Left lung (tissue), 4 donors: ENCODE measurements at regions not wholly inside any gene's neighbourhood (a gene's known extent, or its start where the extent isn't known, plus 50 kb on each side); places are given as distances from the start of the nearest gene placed in this dataset.
A peak's percentile ranks its signal among the peaks of the same experiment; 100 is the strongest.

Source experiments
- ATAC-seq: fragments of 200-7000 bp; cut with Tn5 transposase; one replicate; pipeline ENCODE4 v1.9.1; 2020; ENCODE audit warnings: moderate library complexity
- DNase-seq, 4 donors: peaks; one replicate each; pipeline ENCODE4 v3.0.0-alpha.2; 2013 to 2020
- H3K27ac ChIP-seq, 2 donors: fragments of 200-600 bp; sonication (generic) in 1 of 2; one replicate each; pipeline versions ENCODE4 v1.5.0 to v1.8.0; 2020 to 2021
- H3K27me3 ChIP-seq, 2 donors: fragments of 200-600 bp; sonication (generic) in 1 of 2; one replicate each; pipeline versions ENCODE4 v1.5.0 to v1.8.0; 2020 to 2021
- H3K36me3 ChIP-seq, 2 donors: fragments of 200-600 bp; sonication (generic) in 1 of 2; one replicate each; pipeline versions ENCODE4 v1.5.0 to v1.8.0; 2020 to 2021
- H3K4me1 ChIP-seq, 2 donors: fragments of 200-600 bp; one replicate each; pipeline ENCODE4 v1.8.0; 2021
- H3K4me3 ChIP-seq, 2 donors: fragments of 200-600 bp; sonication (generic) in 1 of 2; one replicate each; pipeline versions ENCODE4 v1.5.0 to v1.8.0; 2020 to 2021; ENCODE audit warnings: mild to moderate bottlenecking in 1 of 2
- H3K9me3 ChIP-seq, 2 donors: fragments of 200-600 bp; sonication (generic) in 1 of 2; one replicate each; pipeline versions ENCODE4 v1.5.0 to v1.8.0; 2020 to 2021
- intact Hi-C, 2 donors: fragments of 100-400 bp; cut with DNase I; formaldehyde crosslinking; loops; one replicate each; pipeline versions ENCODE4 v1.11.2 to v1.14.2; 2022
- TF ChIP-seq, protein P1 (sequence below), 2 donors: fragments of 200-600 bp; sonication (generic) in 1 of 2; IDR thresholded peaks; one replicate each; pipeline versions ENCODE4 v1.5.0 to v1.8.0; 2021; ENCODE audit warnings: antibody characterized with exemption in 2 of 2
- donor health status: DM: no; HTN: yes; CAD: no.
- donor health status: DM: no; HTN: no; CAD: no.

DNA sequence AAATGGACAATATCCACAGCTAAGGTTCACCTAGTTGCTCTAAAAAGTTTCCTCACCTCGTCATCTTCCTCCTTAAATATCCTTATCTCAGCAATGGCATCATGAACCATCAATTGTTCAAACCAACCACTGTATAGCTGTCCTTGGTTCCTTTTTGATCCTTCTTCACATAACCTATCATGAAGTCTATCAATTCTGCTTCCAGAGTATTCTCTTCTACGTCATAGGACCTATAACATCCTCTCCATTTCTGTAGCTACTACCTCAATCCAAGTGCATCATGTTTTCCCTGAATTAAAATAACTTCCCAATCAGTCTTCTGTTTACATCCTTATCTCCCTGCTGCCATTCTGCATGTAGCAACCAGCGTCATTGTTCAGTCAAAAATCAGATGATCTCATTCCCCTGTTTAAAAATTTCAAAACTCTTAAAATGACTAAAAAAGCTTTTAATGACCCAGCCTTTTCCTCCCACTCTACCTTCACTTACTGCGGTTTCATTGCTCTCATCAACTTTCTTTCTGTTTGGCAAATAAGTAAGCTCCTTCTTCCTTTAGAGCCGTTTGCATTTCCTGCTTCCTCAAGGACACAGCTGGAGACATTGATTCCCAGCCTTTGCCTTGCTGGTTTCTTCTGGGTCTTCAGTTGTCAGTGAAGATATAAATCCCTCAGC is 223.9 kb upstream of the MIR17HG start:
- intact Hi-C loops = no loop called here
- Histone ChIP-seq H3K4me1 (no peaks in the 10 kb centered on the region), H3K27ac (no peak overlapping the region), H3K9me3 (no peaks in the 10 kb centered on the region), H3K27me3 (no peaks in the 10 kb centered on the region), H3K36me3 (no peaks in the 10 kb centered on the region), H3K4me3 (no peak overlapping the region)
- ATAC-seq = no peak
- TF ChIP-seq, protein P1, sequence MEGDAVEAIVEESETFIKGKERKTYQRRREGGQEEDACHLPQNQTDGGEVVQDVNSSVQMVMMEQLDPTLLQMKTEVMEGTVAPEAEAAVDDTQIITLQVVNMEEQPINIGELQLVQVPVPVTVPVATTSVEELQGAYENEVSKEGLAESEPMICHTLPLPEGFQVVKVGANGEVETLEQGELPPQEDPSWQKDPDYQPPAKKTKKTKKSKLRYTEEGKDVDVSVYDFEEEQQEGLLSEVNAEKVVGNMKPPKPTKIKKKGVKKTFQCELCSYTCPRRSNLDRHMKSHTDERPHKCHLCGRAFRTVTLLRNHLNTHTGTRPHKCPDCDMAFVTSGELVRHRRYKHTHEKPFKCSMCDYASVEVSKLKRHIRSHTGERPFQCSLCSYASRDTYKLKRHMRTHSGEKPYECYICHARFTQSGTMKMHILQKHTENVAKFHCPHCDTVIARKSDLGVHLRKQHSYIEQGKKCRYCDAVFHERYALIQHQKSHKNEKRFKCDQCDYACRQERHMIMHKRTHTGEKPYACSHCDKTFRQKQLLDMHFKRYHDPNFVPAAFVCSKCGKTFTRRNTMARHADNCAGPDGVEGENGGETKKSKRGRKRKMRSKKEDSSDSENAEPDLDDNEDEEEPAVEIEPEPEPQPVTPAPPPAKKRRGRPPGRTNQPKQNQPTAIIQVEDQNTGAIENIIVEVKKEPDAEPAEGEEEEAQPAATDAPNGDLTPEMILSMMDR (IDR thresholded peaks at IDR 0.05) = no peak
- DNase-seq = no peak

DNA sequence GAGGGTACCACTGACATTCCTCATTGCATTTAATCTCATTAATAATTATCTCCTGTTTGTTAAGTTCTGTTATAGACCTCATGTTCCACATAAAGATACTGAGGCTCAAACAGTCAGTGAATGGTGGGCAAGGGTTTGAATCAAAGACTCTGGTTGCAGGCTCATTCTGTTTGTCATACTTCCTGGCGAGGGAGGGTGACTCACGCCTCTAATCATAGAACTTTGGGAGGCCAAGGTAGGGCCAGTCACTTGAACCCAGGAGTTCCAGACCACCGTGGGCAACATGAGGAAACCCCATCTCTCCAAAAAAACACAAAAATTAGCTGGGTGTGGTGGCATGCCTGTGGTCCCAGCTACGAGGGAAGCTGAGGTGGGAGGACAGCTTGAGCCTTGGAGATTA is 220.7 kb upstream of the MIR17HG start:
- DNase-seq (no peak), ATAC-seq (no peak)
- no peaks in the 10 kb centered on the region for H3K36me3 ChIP-seq
- H3K27ac ChIP-seq = no peak overlapping the region
- intact Hi-C loops = no loop called here
- H3K9me3 ChIP-seq = no peaks in the 10 kb centered on the region
- no peak overlapping the region for H3K4me3 ChIP-seq
- no peaks in the 10 kb centered on the region for H3K4me1 ChIP-seq
- H3K27me3 ChIP-seq = no peaks in the 10 kb centered on the region
- TF ChIP-seq, protein P1 (IDR thresholded peaks at IDR 0.05) = no peak

DNA sequence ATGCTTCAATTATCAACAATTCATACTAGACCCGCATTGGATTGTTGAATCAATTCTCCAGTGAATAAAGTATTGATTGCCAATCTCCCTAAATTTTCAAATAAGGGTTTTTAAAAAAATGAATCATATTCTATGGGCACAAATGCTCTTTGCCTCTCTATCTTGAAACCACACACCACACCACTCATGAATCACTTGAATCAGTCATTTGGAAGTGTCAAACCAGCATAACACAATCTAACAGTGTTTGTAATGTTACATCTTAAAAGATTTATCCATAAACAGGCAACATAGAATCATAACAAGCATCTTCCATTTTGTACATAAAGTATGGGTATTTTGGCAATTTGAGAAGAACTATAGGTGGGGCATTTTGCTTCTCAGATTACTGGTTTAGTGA is 219.5 kb upstream of the MIR17HG start:
- no peak for DNase-seq
- intact Hi-C loops = no loop called here
- H3K27ac ChIP-seq = no peak overlapping the region
- no peaks in the 10 kb centered on the region for H3K36me3 ChIP-seq
- no peak overlapping the region for H3K4me3 ChIP-seq
- no peak for ATAC-seq
- H3K9me3 ChIP-seq = no peaks in the 10 kb centered on the region
- TF ChIP-seq, protein P1 (IDR thresholded peaks at IDR 0.05) = no peak
- no peaks in the 10 kb centered on the region for H3K27me3 ChIP-seq
- H3K4me1 ChIP-seq = no peaks in the 10 kb centered on the region

DNA sequence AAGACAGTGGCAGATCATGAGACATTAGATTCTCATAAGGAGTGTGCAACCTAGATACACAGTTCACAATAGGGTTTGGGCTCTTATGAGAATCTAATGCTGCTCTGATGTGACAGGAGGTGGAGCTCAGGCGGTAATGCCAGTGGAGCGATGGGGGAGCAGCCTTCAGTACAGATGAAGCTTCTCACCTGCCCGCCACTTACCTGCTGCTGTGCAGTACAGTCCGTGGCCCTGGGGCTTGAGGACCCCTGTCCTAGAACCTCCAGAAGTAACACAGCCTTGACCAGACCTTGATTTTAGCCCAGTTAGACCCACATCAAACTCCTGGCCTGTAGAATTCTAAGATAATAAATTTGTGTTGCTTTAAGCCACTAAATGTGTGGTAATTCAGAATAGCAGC is 215.1 kb upstream of the MIR17HG start:
- ATAC-seq = no peak
- H3K4me1 ChIP-seq = no peaks in the 10 kb centered on the region
- H3K27me3 ChIP-seq = no peaks in the 10 kb centered on the region
- no peak for DNase-seq
- H3K4me3 ChIP-seq = no peak overlapping the region
- no peaks in the 10 kb centered on the region for H3K9me3 ChIP-seq
- H3K36me3 ChIP-seq = no peaks in the 10 kb centered on the region
- TF ChIP-seq, protein P1 (IDR thresholded peaks at IDR 0.05) = no peak
- no peak overlapping the region for H3K27ac ChIP-seq
- intact Hi-C loops = no loop called here

DNA sequence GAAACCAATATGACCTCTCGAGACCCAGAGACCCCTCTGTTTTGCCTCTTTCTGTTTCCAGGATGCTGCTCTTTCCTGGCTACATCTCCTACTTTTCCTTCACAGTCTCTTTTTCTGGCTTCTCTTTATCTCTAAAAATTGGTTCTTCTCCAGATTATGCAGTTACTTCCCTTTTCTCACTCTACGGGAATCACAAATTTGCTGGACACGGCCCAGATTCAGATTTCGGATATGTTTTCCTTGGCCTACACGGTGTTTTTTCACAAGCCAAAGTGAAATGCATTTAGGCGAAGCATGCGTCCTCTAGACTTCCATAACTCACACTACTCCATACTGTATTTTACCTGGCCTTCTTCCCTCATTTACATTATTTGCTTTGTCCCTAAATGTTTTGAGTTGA is 214.7 kb upstream of the MIR17HG start:
- DNase-seq = peak in 2 of 4 donors; percentile 28 to 32
- Histone ChIP-seq H3K27me3 (no peaks in the 10 kb centered on the region), H3K9me3 (no peaks in the 10 kb centered on the region), H3K36me3 (no peaks in the 10 kb centered on the region), H3K4me3 (no peak overlapping the region), H3K27ac (no peak overlapping the region), H3K4me1 (no peaks in the 10 kb centered on the region)
- intact Hi-C loops = no loop called here
- TF ChIP-seq, protein P1 (IDR thresholded peaks at IDR 0.05) = no peak
- ATAC-seq = no peak
